H7 (cell line): ENCODE measurements at regions not wholly inside any gene's neighbourhood (a gene's known extent, or its start where the extent isn't known, plus 50 kb on each side); places are given as distances from the start of the nearest gene placed in this dataset.
"Not testable (repeated sequence)": the region's sequence is repeated elsewhere in the genome, so short reads cannot be mapped to it uniquely, and the experiment has no call there.

Source experiments
- DNase-seq: peaks from one replicate; pipeline ENCODE4 v3.0.0; 2012
- H3K27me3 ChIP-seq: 2 replicates; pipeline ENCODE4 v1.6.0; 2011; ENCODE audit warnings: mild to moderate bottlenecking, low read length; ENCODE audit not compliant: control insufficient read depth, insufficient read depth
- H3K36me3 ChIP-seq: replicated peaks from 2 replicates; pipeline ENCODE4 v1.5.1; 2011; ENCODE audit warnings: low read length; ENCODE audit not compliant: control insufficient read depth, insufficient read depth
- H3K4me3 ChIP-seq: 2 replicates; pipeline ENCODE4 v1.5.1; 2011; ENCODE audit warnings: low read depth, mild to moderate bottlenecking, control low read depth, low read length, moderate library complexity; ENCODE audit not compliant: insufficient read depth

GRCh38 chr2:114018464-114018863, 128.6 kb downstream of the ACTR3 start:
- H3K4me3 ChIP-seq, H3K27me3 ChIP-seq, H3K36me3 ChIP-seq, DNase-seq: not testable (repeated sequence)

GRCh38 chr2:114020668-114021067, 130.8 kb downstream of the ACTR3 start:
- Histone ChIP-seq H3K4me3 (no peak overlapping the region), H3K27me3 (no peaks in the 10 kb centered on the region), H3K36me3 (no peaks in the 10 kb centered on the region)
- DNase-seq, result no peak

GRCh38 chr2:114022360-114023085, 132.6 kb downstream of the ACTR3 start:
- Histone ChIP-seq H3K36me3 (no peaks in the 10 kb centered on the region), H3K27me3 (no peaks in the 10 kb centered on the region), H3K4me3 (no peak overlapping the region)
- no peak for DNase-seq

GRCh38 chr2:114024326-114024725, 134.4 kb downstream of the ACTR3 start:
- Histone ChIP-seq H3K36me3 (no peaks in the 10 kb centered on the region), H3K27me3 (no peaks in the 10 kb centered on the region; the same call in 1 of the 2 replicates), H3K4me3 (no peak overlapping the region)
- no peak for DNase-seq

GRCh38 chr2:114025030-114025429, 135.1 kb downstream of the ACTR3 start:
- DNase-seq, result peak; percentile 21
- no peak overlapping the region for H3K4me3 ChIP-seq
- H3K27me3 ChIP-seq, result no peaks in the 10 kb centered on the region; the same call in 1 of the 2 replicates
- H3K36me3 ChIP-seq, result no peaks in the 10 kb centered on the region

- no peak overlapping the region for H3K4me3 ChIP-seq
- no peaks in the 10 kb centered on the region for H3K36me3 ChIP-seq
- no peak for DNase-seq
- no peaks in the 10 kb centered on the region; the same call in none of the 2 replicates for H3K27me3 ChIP-seq
Observed at GRCh38 chr2:114027437-114027836, 137.5 kb downstream of the ACTR3 start.

- no peak overlapping the region for H3K4me3 ChIP-seq
- H3K27me3 ChIP-seq, result no peaks in the 10 kb centered on the region; the same call in none of the 2 replicates
- DNase-seq, result no peak
- H3K36me3 ChIP-seq, result no peaks in the 10 kb centered on the region
Observed at GRCh38 chr2:114031605-114032505, 142.0 kb downstream of the ACTR3 start.

- no peak overlapping the region for H3K4me3 ChIP-seq
- no peaks in the 10 kb centered on the region; the same call in none of the 2 replicates for H3K27me3 ChIP-seq
- no peaks in the 10 kb centered on the region for H3K36me3 ChIP-seq
- DNase-seq, result no peak
Observed at GRCh38 chr2:114032705-114033104, 142.8 kb downstream of the ACTR3 start.

GRCh38 chr2:114034742-114035141, 144.9 kb downstream of the ACTR3 start:
- no peak for DNase-seq
- Histone ChIP-seq H3K4me3 (no peak overlapping the region), H3K27me3 (no peaks in the 10 kb centered on the region; the same call in 1 of the 2 replicates), H3K36me3 (no peaks in the 10 kb centered on the region)

- no peaks in the 10 kb centered on the region for H3K36me3 ChIP-seq
- H3K27me3 ChIP-seq, result no peaks in the 10 kb centered on the region
- no peak for DNase-seq
- no peak overlapping the region for H3K4me3 ChIP-seq
Observed at GRCh38 chr2:114038710-114039109, 148.8 kb downstream of the ACTR3 start.

- Histone ChIP-seq H3K36me3 (no peaks in the 10 kb centered on the region), H3K27me3 (no peaks in the 10 kb centered on the region), H3K4me3 (no peak overlapping the region)
- DNase-seq, result no peak
Observed at GRCh38 chr2:114039677-114040076, 149.8 kb downstream of the ACTR3 start.

- H3K4me3 ChIP-seq, result no peak overlapping the region
- DNase-seq, result no peak
- no peaks in the 10 kb centered on the region for H3K36me3 ChIP-seq
- H3K27me3 ChIP-seq, result no peaks in the 10 kb centered on the region
Observed at GRCh38 chr2:114040826-114041225, 150.9 kb downstream of the ACTR3 start.

- Histone ChIP-seq H3K4me3 (no peak overlapping the region), H3K36me3 (no peaks in the 10 kb centered on the region), H3K27me3 (no peaks in the 10 kb centered on the region)
- no peak for DNase-seq
Observed at GRCh38 chr2:114044985-114045384, 155.1 kb downstream of the ACTR3 start.

GRCh38 chr2:114046373-114046772, 156.5 kb downstream of the ACTR3 start:
- no peaks in the 10 kb centered on the region for H3K36me3 ChIP-seq
- no peaks in the 10 kb centered on the region for H3K27me3 ChIP-seq
- DNase-seq, result no peak
- H3K4me3 ChIP-seq, result no peak overlapping the region

GRCh38 chr2:114046866-114047435, 157.1 kb downstream of the ACTR3 start:
- Histone ChIP-seq H3K27me3 (no peaks in the 10 kb centered on the region), H3K36me3 (no peaks in the 10 kb centered on the region), H3K4me3 (no peak overlapping the region)
- no peak for DNase-seq
